ENCODE measurements at regions not wholly inside any gene's neighbourhood (a gene's known extent, or its start where the extent isn't known, plus 50 kb on each side); places are given as distances from the start of the nearest gene placed in this dataset.

- peaks cover 13% of the 10 kb centered on the region for H3K27me3 Mint-ChIP-seq
- POLR2A ChIA-PET = interaction anchor here (0.6 kb wide), 1 partner anchor 11 kb away, joined by 4 read pairs; no protein-coding TSS in a partner anchor
- H3K27ac Mint-ChIP-seq = no peak overlapping the region
- no peaks in the 10 kb centered on the region for H3K9me3 Mint-ChIP-seq (ENCODE audit: low read depth)
- ATAC-seq = no peak
- H3K4me1 Mint-ChIP-seq = no peaks in the 10 kb centered on the region
- CTCF ChIA-PET = no interaction called here
- DNase-seq = no peak
- H3K4me3 Mint-ChIP-seq = no peak overlapping the region
- H3K36me3 Mint-ChIP-seq (ENCODE audit: low read depth) = no peaks in the 10 kb centered on the region
- intact Hi-C loops (cut with DNase I, micrococcal nuclease) = no loop called here
Measured at GRCh38 chr17:74097450-74098135, 105.9 kb upstream of the RPL38 start.

- H3K9me3 Mint-ChIP-seq (ENCODE audit: low read depth) = no peaks in the 10 kb centered on the region
Measured at GRCh38 chr17:74098136-74099024, 105.1 kb upstream of the RPL38 start.

DNA sequence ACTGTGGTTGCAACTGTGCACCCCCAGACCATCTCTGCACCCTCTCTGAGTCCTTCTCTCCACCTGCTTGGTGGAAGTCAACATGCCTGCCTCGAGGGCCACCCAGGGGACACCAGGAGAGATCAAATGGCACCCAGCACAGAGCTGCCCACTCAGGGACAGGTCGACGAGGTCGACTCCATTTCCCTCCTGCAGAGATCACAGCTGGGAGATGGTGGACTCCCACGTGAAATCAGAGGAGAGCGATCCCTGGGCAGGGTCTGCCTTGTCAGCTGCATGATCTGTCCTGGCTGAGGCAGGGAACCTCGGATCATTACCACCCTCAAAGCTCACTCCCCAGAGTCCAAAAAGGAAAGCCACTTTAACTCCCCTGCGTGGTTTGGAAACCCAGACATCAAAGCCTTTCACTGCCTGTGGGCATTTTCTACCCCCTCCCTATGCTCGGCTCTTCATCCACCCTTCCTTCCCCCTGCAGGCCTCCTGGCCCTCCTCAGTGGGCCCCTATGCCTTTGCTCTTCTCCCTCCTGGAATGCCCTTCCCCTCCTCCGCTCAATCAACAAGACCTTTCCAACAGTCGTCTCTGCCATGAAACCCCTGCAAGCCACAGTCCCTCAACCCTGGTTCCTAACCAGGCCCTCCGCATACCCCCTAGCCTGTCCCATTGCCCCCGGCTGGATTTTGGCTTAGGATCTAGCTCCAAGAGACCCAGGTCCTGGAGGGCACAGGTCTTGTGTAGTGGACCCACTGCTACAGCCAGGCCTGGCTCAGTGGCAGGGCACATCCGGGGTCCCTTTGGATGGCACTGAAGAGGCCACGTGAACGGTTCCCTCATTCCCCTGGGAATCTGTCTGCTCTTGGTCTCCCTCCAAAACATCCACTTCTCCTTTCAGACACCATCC is 103.8 kb upstream of the RPL38 start:
- H3K4me3 Mint-ChIP-seq = no peak overlapping the region
- H3K4me1 Mint-ChIP-seq = no peaks in the 10 kb centered on the region
- intact Hi-C loops (cut with DNase I, micrococcal nuclease) = no loop called here
- no peak for ATAC-seq
- H3K9me3 Mint-ChIP-seq (ENCODE audit: low read depth) = no peaks in the 10 kb centered on the region
- no peak for DNase-seq
- CTCF ChIA-PET = no interaction called here
- H3K27ac Mint-ChIP-seq = no peak overlapping the region
- POLR2A ChIA-PET = no interaction called here
- H3K27me3 Mint-ChIP-seq = peaks cover 12% of the 10 kb centered on the region
- no peaks in the 10 kb centered on the region for H3K36me3 Mint-ChIP-seq (ENCODE audit: low read depth)

More at GRCh38 chr17:74098136-74099024, 105.1 kb upstream of the RPL38 start:
- ATAC-seq (no peak), DNase-seq (no peak)
- ChIA-PET CTCF (no interaction called here), POLR2A (no interaction called here)
- no peak overlapping the region for H3K4me3 Mint-ChIP-seq
- H3K36me3 Mint-ChIP-seq (ENCODE audit: low read depth) = no peaks in the 10 kb centered on the region
- H3K27ac Mint-ChIP-seq = no peak overlapping the region
- no peaks in the 10 kb centered on the region for H3K4me1 Mint-ChIP-seq
- H3K27me3 Mint-ChIP-seq = peaks cover 13% of the 10 kb centered on the region
- intact Hi-C loops (cut with DNase I, micrococcal nuclease) = no loop called here

DNA sequence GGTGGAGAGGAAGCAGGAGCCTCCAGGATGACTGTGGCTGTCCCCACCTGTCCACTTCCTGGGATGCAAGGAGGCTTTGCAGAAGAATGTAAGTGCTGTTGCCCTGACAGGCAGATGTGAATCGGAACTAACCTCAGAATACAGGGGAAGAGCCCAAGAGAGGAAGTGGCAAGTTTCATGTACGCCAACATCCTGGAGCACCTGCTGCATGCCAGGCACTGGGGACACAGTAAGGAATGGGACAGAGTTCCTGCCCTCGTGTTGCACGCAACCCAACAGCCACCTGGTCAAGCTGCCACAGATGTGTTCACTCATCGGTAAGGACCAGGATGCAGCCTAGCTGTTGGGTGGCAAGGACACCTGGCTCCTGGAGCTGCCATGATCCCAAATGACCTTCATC is 98.6 kb upstream of the RPL38 start:
- Mint-ChIP-seq H3K27ac (no peak overlapping the region), H3K4me1 (no peaks in the 10 kb centered on the region), H3K36me3 (ENCODE audit: low read depth) (no peaks in the 10 kb centered on the region), H3K9me3 (ENCODE audit: low read depth) (no peaks in the 10 kb centered on the region), H3K27me3 (peaks cover 20% of the 10 kb centered on the region), H3K4me3 (no peak overlapping the region)
- POLR2A ChIA-PET = no interaction called here
- intact Hi-C loops (cut with DNase I, micrococcal nuclease) = no loop called here
- ATAC-seq (no peak), DNase-seq (no peak)
- CTCF ChIA-PET = no interaction called here

DNA sequence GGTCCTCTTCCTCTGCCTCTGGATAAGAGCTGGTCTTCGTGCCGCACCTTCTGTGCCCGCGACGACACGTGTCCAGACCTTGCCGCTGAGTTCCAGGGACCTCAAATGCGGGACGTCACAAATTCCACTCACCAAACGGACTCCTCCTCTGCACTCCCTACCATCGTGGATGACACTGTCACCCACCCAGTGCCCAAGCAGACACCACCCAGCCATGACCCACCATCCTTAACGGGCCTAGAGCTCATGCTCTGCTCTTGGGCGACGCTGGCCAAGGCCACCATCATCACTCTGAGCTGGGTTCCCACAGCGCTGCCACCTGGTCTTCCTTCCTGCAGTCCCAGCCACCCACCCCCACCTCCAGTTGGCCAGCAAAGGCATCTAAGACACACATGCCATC is 96.4 kb upstream of the RPL38 start:
- no peak overlapping the region for H3K27ac Mint-ChIP-seq
- no peaks in the 10 kb centered on the region for H3K9me3 Mint-ChIP-seq (ENCODE audit: low read depth)
- intact Hi-C loops (cut with DNase I, micrococcal nuclease) = no loop called here
- no peak for DNase-seq
- ATAC-seq = no peak
- no peaks in the 10 kb centered on the region for H3K4me1 Mint-ChIP-seq
- H3K4me3 Mint-ChIP-seq = no peak overlapping the region
- ChIA-PET CTCF (no interaction called here), POLR2A (no interaction called here)
- H3K36me3 Mint-ChIP-seq (ENCODE audit: low read depth) = no peaks in the 10 kb centered on the region
- peaks cover 15% of the 10 kb centered on the region for H3K27me3 Mint-ChIP-seq

- no peak for DNase-seq
- intact Hi-C loops (cut with DNase I, micrococcal nuclease) = no loop called here
Measured at GRCh38 chr17:74108126-74108705, 95.3 kb upstream of the RPL38 start.

GRCh38 chr17:74110467-74110866 is 93.0 kb upstream of the RPL38 start:
- Mint-ChIP-seq H3K27ac (no peak overlapping the region), H3K36me3 (ENCODE audit: low read depth) (no peaks in the 10 kb centered on the region), H3K9me3 (ENCODE audit: low read depth) (no peaks in the 10 kb centered on the region), H3K4me3 (no peak overlapping the region), H3K27me3 (peaks cover 8% of the 10 kb centered on the region), H3K4me1 (no peaks in the 10 kb centered on the region)
- intact Hi-C loops (cut with DNase I, micrococcal nuclease) = no loop called here
- ATAC-seq (no peak), DNase-seq (no peak)
- POLR2A ChIA-PET = no interaction called here
- CTCF ChIA-PET = interaction anchor here (1.1 kb wide), 1 partner anchor 10 kb away, joined by 3 read pairs; no protein-coding TSS in a partner anchor

More at GRCh38 chr17:74108126-74108705, 95.3 kb upstream of the RPL38 start:
- ChIA-PET CTCF (no interaction called here), POLR2A (no interaction called here)
- Mint-ChIP-seq H3K9me3 (ENCODE audit: low read depth) (no peaks in the 10 kb centered on the region), H3K27me3 (peaks cover 10% of the 10 kb centered on the region), H3K36me3 (ENCODE audit: low read depth) (no peaks in the 10 kb centered on the region), H3K4me1 (no peaks in the 10 kb centered on the region), H3K27ac (no peak overlapping the region), H3K4me3 (no peak overlapping the region)
- ATAC-seq = no peak

DNA sequence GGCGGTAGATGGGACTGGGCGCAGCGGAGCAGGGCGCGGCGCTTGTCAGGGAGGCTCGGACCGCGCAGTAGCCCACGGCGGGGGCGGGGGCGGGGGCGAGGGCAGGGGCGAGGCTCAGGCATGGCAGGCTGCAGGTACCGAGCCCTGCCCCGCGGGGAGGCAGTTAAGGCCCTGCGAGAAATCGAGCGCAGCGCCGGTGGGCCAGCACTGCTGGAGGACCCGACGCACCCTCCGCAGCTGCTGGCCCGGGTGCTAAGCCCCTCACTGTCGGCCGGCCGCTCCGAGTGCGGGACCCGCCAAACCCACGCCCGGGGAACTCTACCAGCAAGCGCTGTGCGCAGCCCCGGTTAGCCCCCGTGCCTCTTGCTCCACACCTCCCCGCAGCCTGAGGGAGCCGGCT is 90.2 kb upstream of the RPL38 start:
- no peak for ATAC-seq

DNA sequence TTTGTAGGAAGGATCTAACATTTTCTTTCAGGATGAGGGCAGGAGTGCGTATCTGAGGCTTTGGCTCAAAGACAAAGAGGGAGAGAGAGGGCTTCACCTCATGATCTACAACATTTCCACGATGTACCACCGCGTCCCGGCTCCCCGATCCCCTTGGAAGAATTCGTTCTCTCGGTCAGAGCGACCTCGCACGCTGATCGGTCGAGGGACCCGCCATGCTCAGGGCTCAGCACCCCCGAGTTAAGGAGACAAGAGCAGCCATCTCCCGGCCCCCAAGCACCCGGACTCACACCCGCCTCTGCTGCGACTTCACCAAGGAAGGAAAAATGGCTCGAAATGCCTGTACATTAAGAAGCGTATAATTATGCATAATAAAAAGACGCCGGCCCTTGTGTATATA is 89.5 kb upstream of the RPL38 start:
- ATAC-seq = no peak
- ChIA-PET CTCF (no interaction called here), POLR2A (no interaction called here)
- no peaks in the 10 kb centered on the region for H3K9me3 Mint-ChIP-seq (ENCODE audit: low read depth)
- H3K27me3 Mint-ChIP-seq = peaks cover 12% of the 10 kb centered on the region
- no peaks in the 10 kb centered on the region for H3K36me3 Mint-ChIP-seq (ENCODE audit: low read depth)
- no peak for DNase-seq
- H3K27ac Mint-ChIP-seq = no peak overlapping the region
- intact Hi-C loops (cut with DNase I, micrococcal nuclease) = no loop called here
- no peaks in the 10 kb centered on the region for H3K4me1 Mint-ChIP-seq
- H3K4me3 Mint-ChIP-seq = no peak overlapping the region

More for the DNA sequence above, 90.2 kb upstream of the RPL38 start:
- ChIA-PET POLR2A (no interaction called here), CTCF (no interaction called here)
- Mint-ChIP-seq H3K9me3 (ENCODE audit: low read depth) (no peaks in the 10 kb centered on the region), H3K36me3 (ENCODE audit: low read depth) (no peaks in the 10 kb centered on the region), H3K4me1 (no peaks in the 10 kb centered on the region), H3K4me3 (no peak overlapping the region), H3K27ac (no peak overlapping the region), H3K27me3 (peaks cover 12% of the 10 kb centered on the region)
- no peak for DNase-seq
- intact Hi-C loops (cut with DNase I, micrococcal nuclease) = no loop called here

GRCh38 chr17:74114881-74115470 is 88.5 kb upstream of the RPL38 start:
- ChIA-PET CTCF (interaction anchor here (0.6 kb wide), 1 partner anchor 19 kb away, joined by 3 read pairs; no protein-coding TSS in a partner anchor), POLR2A (no interaction called here)
- intact Hi-C loops (cut with DNase I, micrococcal nuclease) = no loop called here
- H3K27me3 Mint-ChIP-seq = peaks cover 13% of the 10 kb centered on the region
- DNase-seq (no peak), ATAC-seq (no peak)
- H3K36me3 Mint-ChIP-seq (ENCODE audit: low read depth) = no peaks in the 10 kb centered on the region
- H3K4me1 Mint-ChIP-seq = no peaks in the 10 kb centered on the region
- no peak overlapping the region for H3K27ac Mint-ChIP-seq
- H3K9me3 Mint-ChIP-seq (ENCODE audit: low read depth) = no peaks in the 10 kb centered on the region
- H3K4me3 Mint-ChIP-seq = no peak overlapping the region

GRCh38 chr17:74115586-74115985 is 87.9 kb upstream of the RPL38 start:
- ATAC-seq (no peak), DNase-seq (no peak)
- ChIA-PET CTCF (no interaction called here), POLR2A (no interaction called here)
- no peak overlapping the region for H3K4me3 Mint-ChIP-seq
- H3K36me3 Mint-ChIP-seq (ENCODE audit: low read depth) = no peaks in the 10 kb centered on the region
- peaks cover 13% of the 10 kb centered on the region for H3K27me3 Mint-ChIP-seq
- H3K27ac Mint-ChIP-seq = no peak overlapping the region
- no peaks in the 10 kb centered on the region for H3K9me3 Mint-ChIP-seq (ENCODE audit: low read depth)
- H3K4me1 Mint-ChIP-seq = no peaks in the 10 kb centered on the region
- intact Hi-C loops (cut with DNase I, micrococcal nuclease) = no loop called here

Data from activated CD4-positive, alpha-beta T cell treated with anti-CD3 and anti-CD28 coated beads for 36 hours (primary cell).